ENCODE measurements at regions not wholly inside any gene's neighbourhood (a gene's known extent, or its start where the extent isn't known, plus 50 kb on each side); places are given as distances from the start of the nearest gene placed in this dataset.

DNA sequence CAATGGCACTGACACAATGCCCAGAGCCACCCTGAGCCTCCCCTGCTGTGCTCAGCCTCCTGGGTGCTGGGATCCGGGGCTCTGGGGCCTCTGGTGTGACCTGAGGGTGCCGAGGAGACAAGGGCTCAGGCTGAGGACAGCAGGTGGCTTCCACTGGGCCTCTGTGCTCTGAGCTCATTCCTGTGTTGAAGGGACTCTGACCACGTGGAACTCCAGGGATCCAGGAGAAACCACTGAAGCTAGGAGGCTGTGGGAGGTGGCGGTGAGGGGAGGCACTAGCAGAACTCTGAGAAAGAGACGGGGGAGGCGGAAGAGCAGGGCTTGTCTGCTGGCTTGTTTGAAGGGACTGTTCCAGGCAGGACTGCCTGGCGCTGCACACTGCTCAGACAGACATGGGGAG lies 318.7 kb upstream of the IRX1 start:
- peaks cover 0 to 22% of the 10 kb centered on the region in 2 donors for H3K27me3 ChIP-seq
- no peaks in the 10 kb centered on the region for H3K4me1 ChIP-seq
- intact Hi-C loops (cut with DNase I; ENCODE audit: low total_unique reads), result no loop called here
- H3K27ac ChIP-seq, result no peak overlapping the region
- no peak overlapping the region for H3K4me3 ChIP-seq
- no peak for TF ChIP-seq CTCF (IDR thresholded peaks at IDR 0.05)
- TF ChIP-seq POLR2A (IDR thresholded peaks at IDR 0.05), result no peak
- TF ChIP-seq POLR2AphosphoS5 (IDR thresholded peaks at IDR 0.05), result no peak
- no peak for DNase-seq (ENCODE audit: low spot score in 2 of 2)
- peaks cover 0 to 5% of the 10 kb centered on the region in 2 donors for H3K9me3 ChIP-seq
- no peaks in the 10 kb centered on the region for H3K36me3 ChIP-seq

GRCh38 chr5:3269395-3270169 lies 326.1 kb upstream of the IRX1 start:
- no peaks in the 10 kb centered on the region for H3K36me3 ChIP-seq
- no peak for DNase-seq (ENCODE audit: low spot score in 2 of 2)
- H3K27ac ChIP-seq, result no peak overlapping the region
- peaks cover 0 to 18% of the 10 kb centered on the region in 2 donors for H3K27me3 ChIP-seq
- intact Hi-C loops (cut with DNase I; ENCODE audit: low total_unique reads), result loop anchor here (5.0 kb wide), 1 partner anchor 933 kb away; no protein-coding TSS in a partner anchor
- TF ChIP-seq CTCF (IDR thresholded peaks at IDR 0.05) (no peak), POLR2AphosphoS5 (IDR thresholded peaks at IDR 0.05) (no peak), POLR2A (IDR thresholded peaks at IDR 0.05) (no peak)
- H3K9me3 ChIP-seq, result peaks cover 0 to under 1% of the 10 kb centered on the region in 2 donors
- H3K4me3 ChIP-seq, result no peak overlapping the region
- no peaks in the 10 kb centered on the region for H3K4me1 ChIP-seq

GRCh38 chr5:3268760-3269330 lies 326.8 kb upstream of the IRX1 start:
- Histone ChIP-seq H3K4me1 (no peaks in the 10 kb centered on the region), H3K4me3 (no peak overlapping the region), H3K36me3 (no peaks in the 10 kb centered on the region), H3K27ac (no peak overlapping the region), H3K9me3 (no peaks in the 10 kb centered on the region), H3K27me3 (peaks cover 0 to 11% of the 10 kb centered on the region in 2 donors)
- intact Hi-C loops (cut with DNase I; ENCODE audit: low total_unique reads), result no loop called here
- no peak for TF ChIP-seq CTCF (IDR thresholded peaks at IDR 0.05)
- TF ChIP-seq POLR2A (IDR thresholded peaks at IDR 0.05), result no peak
- no peak for TF ChIP-seq POLR2AphosphoS5 (IDR thresholded peaks at IDR 0.05)
- no peak for DNase-seq (ENCODE audit: low spot score in 2 of 2)

- Histone ChIP-seq H3K4me3 (no peak overlapping the region), H3K9me3 (no peaks in the 10 kb centered on the region), H3K4me1 (no peaks in the 10 kb centered on the region), H3K36me3 (no peaks in the 10 kb centered on the region), H3K27ac (no peak overlapping the region), H3K27me3 (no peaks in the 10 kb centered on the region)
- no peak for TF ChIP-seq CTCF (IDR thresholded peaks at IDR 0.05)
- intact Hi-C loops (cut with DNase I; ENCODE audit: low total_unique reads), result no loop called here
- no peak for DNase-seq (ENCODE audit: low spot score in 2 of 2)
Observed at GRCh38 chr5:3266861-3267260, 328.8 kb upstream of the IRX1 start.

GRCh38 chr5:3265936-3266335 lies 329.7 kb upstream of the IRX1 start:
- Histone ChIP-seq H3K27me3 (no peaks in the 10 kb centered on the region), H3K4me3 (no peak overlapping the region), H3K9me3 (no peaks in the 10 kb centered on the region), H3K36me3 (no peaks in the 10 kb centered on the region), H3K27ac (no peak overlapping the region), H3K4me1 (no peaks in the 10 kb centered on the region)
- DNase-seq (ENCODE audit: low spot score in 2 of 2), result no peak
- intact Hi-C loops (cut with DNase I; ENCODE audit: low total_unique reads), result no loop called here
- TF ChIP-seq POLR2A (IDR thresholded peaks at IDR 0.05) (no peak), CTCF (IDR thresholded peaks at IDR 0.05) (no peak), POLR2AphosphoS5 (IDR thresholded peaks at IDR 0.05) (no peak)

Measured in breast epithelium (tissue), 4 donors.